CD4-positive, alpha-beta T cell (primary cell): ENCODE measurements at regions not wholly inside any gene's neighbourhood (a gene's known extent, or its start where the extent isn't known, plus 50 kb on each side); places are given as distances from the start of the nearest gene placed in this dataset.

ENCODE experiments used
- ATAC-seq: fragments of 200-7000 bp; cut with Tn5 transposase; one replicate; pipeline ENCODE4 v1.10.0; 2022; ENCODE audit warnings: mild to moderate bottlenecking; ENCODE audit not compliant: poor library complexity
- CTCF ChIA-PET: fragments of 350-600 bp; sonication (Branson Sonifier 250); formaldehyde crosslinking; loops from one replicate; lab custom pipeline; 2021; ENCODE audit warnings: antibody characterized with exemption, inconsistent platforms; lab: Charles Lee
- POLR2A ChIA-PET: fragments of 350-600 bp; sonication (Branson Sonifier 250); formaldehyde crosslinking; loops from one replicate; lab custom pipeline; 2021; ENCODE audit warnings: antibody characterized with exemption, inconsistent platforms; lab: Charles Lee
- DNase-seq, 14 experiments: peaks; one replicate each; pipeline ENCODE4 v3.0.0-alpha.2; 2013 to 2020; ENCODE audit warnings: mixed read lengths in 2 of 14
- H3K27ac ChIP-seq, 2 donors: one replicate each; pipeline versions ENCODE4 v1.5.1 to v1.7.0; 2013; ENCODE audit warnings: low read length in 2 of 2, low read depth in 1 of 2, mild to moderate bottlenecking in 1 of 2
- H3K27me3 ChIP-seq, 2 experiments: 1 replicate in 1 of 2; 2 replicates in 1 of 2; pipeline versions ENCODE4 v1.6.1 to v1.7.0; 2013; ENCODE audit warnings: low read length in 2 of 2, control low read depth in 1 of 2, mild to moderate bottlenecking in 1 of 2, moderate library complexity in 1 of 2; ENCODE audit not compliant: insufficient read depth in 2 of 2, control insufficient read depth in 1 of 2
- H3K36me3 ChIP-seq: one replicate; pipeline ENCODE4 v1.6.1; 2013; ENCODE audit warnings: low read length, control low read depth; ENCODE audit not compliant: insufficient read depth
- H3K4me1 ChIP-seq: one replicate; pipeline ENCODE4 v1.6.1; 2013; ENCODE audit warnings: low read length, control low read depth; ENCODE audit not compliant: insufficient read depth
- H3K4me3 ChIP-seq: one replicate; pipeline ENCODE4 v1.5.1; 2013; ENCODE audit warnings: mild to moderate bottlenecking, low read length, moderate library complexity
- H3K9me3 ChIP-seq, 2 experiments: 1 replicate in 1 of 2; 2 replicates in 1 of 2; pipeline versions ENCODE4 v1.6.1 to v1.7.0; 2013; ENCODE audit warnings: low read length in 2 of 2, mild to moderate bottlenecking in 2 of 2, control low read depth in 1 of 2, moderate library complexity in 1 of 2; ENCODE audit not compliant: control insufficient read depth in 1 of 2, insufficient read depth in 1 of 2
- H3K27ac Mint-ChIP-seq: one replicate; pipeline ENCODE4 v1.8.0; 2020; ENCODE audit warnings: mixed read lengths
- H3K27me3 Mint-ChIP-seq: one replicate; pipeline ENCODE4 v1.8.0; 2021; ENCODE audit warnings: mixed read lengths
- H3K36me3 Mint-ChIP-seq: one replicate; pipeline ENCODE4 v1.8.0; 2021; ENCODE audit warnings: low read depth, mixed read lengths
- H3K4me1 Mint-ChIP-seq: one replicate; pipeline ENCODE4 v1.8.0; 2021; ENCODE audit warnings: low read depth, mixed read lengths
- H3K4me3 Mint-ChIP-seq: one replicate; pipeline ENCODE4 v1.8.0; 2020; ENCODE audit warnings: mild to moderate bottlenecking, mixed read lengths
- H3K9me3 Mint-ChIP-seq: one replicate; pipeline ENCODE4 v1.8.0; 2020; ENCODE audit warnings: mixed read lengths
- CTCF ChIP-seq: fragments of 200-600 bp; IDR thresholded peaks from one replicate; pipeline ENCODE4 v1.8.0; 2022; ENCODE audit warnings: antibody characterized with exemption, mild to moderate bottlenecking
- intact Hi-C, 2 experiments: fragments of 100-400 bp; cut with DNase I in 1 of 2; cut with micrococcal nuclease in 1 of 2; formaldehyde crosslinking; loops; one replicate each; pipeline versions ENCODE4 v1.15.1 to v1.9.0; 2023 to 2025; cut with DNase I, micrococcal nuclease

- Mint-ChIP-seq H3K9me3 (no peaks in the 10 kb centered on the region), H3K36me3 (no peaks in the 10 kb centered on the region), H3K27me3 (peaks cover 46% of the 10 kb centered on the region), H3K27ac (no peak overlapping the region), H3K4me1 (no peaks in the 10 kb centered on the region), H3K4me3 (no peak overlapping the region)
- ChIA-PET POLR2A (no interaction called here), CTCF (no interaction called here)
- H3K9me3 ChIP-seq: no peaks in the 10 kb centered on the region
- intact Hi-C loops: no loop called here
- peaks cover 0 to 8% of the 10 kb centered on the region in 2 experiments for H3K27me3 ChIP-seq
- no peak for TF ChIP-seq CTCF
- no peak overlapping the region for H3K27ac ChIP-seq
- DNase-seq (no peak), ATAC-seq (no peak)
- no peaks in the 10 kb centered on the region for H3K36me3 ChIP-seq
- no peak overlapping the region for H3K4me3 ChIP-seq
- H3K4me1 ChIP-seq: no peaks in the 10 kb centered on the region
Measured at GRCh38 chr11:13117344-13117743, 108.2 kb downstream of the RASSF10 start.

DNA sequence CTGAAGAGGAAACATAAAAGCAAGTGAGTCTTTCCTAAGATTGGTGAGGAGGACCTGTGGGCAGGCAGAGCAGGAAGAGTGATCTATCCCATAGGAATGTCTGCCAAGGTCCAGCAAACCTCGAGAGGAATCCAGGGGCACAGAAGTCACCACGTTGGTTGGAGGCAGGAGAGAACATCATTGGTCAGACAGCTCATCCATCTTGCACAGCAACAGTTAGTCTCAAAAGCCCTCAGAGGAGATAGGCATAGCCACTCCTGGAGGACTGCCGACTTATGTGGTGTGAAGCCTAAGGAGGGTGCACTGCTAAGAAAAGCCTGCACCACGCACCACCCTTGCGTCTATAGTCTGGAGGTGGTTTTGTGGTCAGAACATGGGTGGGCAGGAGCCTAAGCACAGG is 109.1 kb downstream of the RASSF10 start:
- POLR2A ChIA-PET: no interaction called here
- no peak overlapping the region for H3K4me3 Mint-ChIP-seq
- ATAC-seq: no peak
- Histone ChIP-seq H3K27ac (no peak overlapping the region), H3K4me3 (no peak overlapping the region), H3K4me1 (no peaks in the 10 kb centered on the region), H3K36me3 (no peaks in the 10 kb centered on the region), H3K9me3 (no peaks in the 10 kb centered on the region), H3K27me3 (peaks cover 0 to 8% of the 10 kb centered on the region in 2 experiments)
- H3K9me3 Mint-ChIP-seq: peaks cover 1% of the 10 kb centered on the region
- DNase-seq: no peak
- no peaks in the 10 kb centered on the region for H3K36me3 Mint-ChIP-seq
- CTCF ChIA-PET: no interaction called here
- no peak overlapping the region for H3K27ac Mint-ChIP-seq
- TF ChIP-seq CTCF: no peak
- peaks cover 53% of the 10 kb centered on the region for H3K27me3 Mint-ChIP-seq
- intact Hi-C loops: no loop called here
- H3K4me1 Mint-ChIP-seq: no peaks in the 10 kb centered on the region

DNA sequence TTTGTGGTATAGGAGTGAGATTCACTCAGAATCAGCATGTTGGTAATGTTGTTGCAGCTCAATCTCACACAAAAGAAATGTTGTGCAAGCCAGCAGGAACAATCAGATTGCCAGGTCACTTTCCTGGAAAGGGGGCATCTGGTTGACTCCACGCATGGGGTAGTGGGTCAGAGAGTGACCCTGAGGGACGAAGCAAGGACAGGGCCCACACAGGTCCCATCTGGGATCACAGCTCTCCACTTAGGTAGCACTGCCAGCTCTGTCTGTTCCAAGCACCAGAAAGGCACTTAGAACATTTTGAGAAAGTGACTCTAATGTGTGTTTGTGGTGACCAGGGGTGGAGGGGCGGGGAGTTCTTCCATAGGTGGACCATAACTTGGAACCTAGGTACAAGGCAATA is 109.5 kb downstream of the RASSF10 start:
- Histone ChIP-seq H3K27ac (no peak overlapping the region), H3K4me3 (no peak overlapping the region), H3K36me3 (no peaks in the 10 kb centered on the region), H3K4me1 (no peaks in the 10 kb centered on the region), H3K9me3 (no peaks in the 10 kb centered on the region), H3K27me3 (peaks cover 0 to 8% of the 10 kb centered on the region in 2 experiments)
- no peak for ATAC-seq
- ChIA-PET CTCF (no interaction called here), POLR2A (no interaction called here)
- intact Hi-C loops: no loop called here
- H3K4me1 Mint-ChIP-seq: no peaks in the 10 kb centered on the region
- peaks cover 2% of the 10 kb centered on the region for H3K9me3 Mint-ChIP-seq
- no peak for DNase-seq
- no peak overlapping the region for H3K27ac Mint-ChIP-seq
- H3K4me3 Mint-ChIP-seq: no peak overlapping the region
- no peaks in the 10 kb centered on the region for H3K36me3 Mint-ChIP-seq
- TF ChIP-seq CTCF: no peak
- peaks cover 58% of the 10 kb centered on the region for H3K27me3 Mint-ChIP-seq
